ENCODE measurements at regions not wholly inside any gene's neighbourhood (a gene's known extent, or its start where the extent isn't known, plus 50 kb on each side); places are given as distances from the start of the nearest gene placed in this dataset.

GRCh38 chr21:19124691-19125090 is 721.1 kb upstream of the TMPRSS15 start:
- Histone ChIP-seq H3K27me3 (ENCODE audit: control insufficient read depth, insufficient read depth, low read length) (no peaks in the 10 kb centered on the region), H3K36me3 (ENCODE audit: control insufficient read depth, insufficient read depth, low read length) (no peaks in the 10 kb centered on the region), H3K4me3 (ENCODE audit: low read depth, low read length) (no peak overlapping the region)
- no peak for TF ChIP-seq CTCF (IDR thresholded peaks at IDR 0.05; ENCODE audit: insufficient read depth, low read length, poor library complexity, severe bottlenecking)
- DNase-seq (ENCODE audit: low read depth): no peak

DNA sequence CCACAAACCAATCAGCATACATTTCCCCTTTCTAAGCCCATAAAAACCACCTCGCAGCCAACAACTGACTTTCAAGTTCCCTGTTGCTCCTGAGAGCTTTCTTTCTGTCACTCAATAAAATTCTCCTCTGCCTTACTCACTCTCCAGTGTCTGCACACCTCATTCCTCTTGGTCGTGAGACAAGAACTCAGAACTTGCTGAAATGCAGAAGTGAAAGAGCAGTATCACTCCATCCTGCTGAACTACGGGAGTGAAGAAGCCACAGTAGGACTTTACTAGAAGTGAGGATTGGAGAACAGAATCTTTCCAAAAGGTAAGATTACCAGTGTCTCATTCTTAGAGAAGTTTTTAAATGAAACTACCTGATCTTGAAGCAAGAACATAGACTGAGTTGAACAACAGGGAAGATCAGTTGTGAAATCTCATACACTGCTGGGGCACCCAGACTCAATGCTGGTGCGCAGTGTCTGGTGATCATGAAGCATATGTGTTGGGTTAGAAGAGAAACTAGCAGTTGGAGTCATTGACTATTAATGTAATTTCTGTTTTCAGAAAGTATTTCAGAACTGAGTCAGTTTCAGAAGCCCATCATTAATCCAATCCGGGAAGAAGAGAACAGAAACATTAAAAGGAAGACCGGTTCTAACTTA is 726.9 kb upstream of the TMPRSS15 start:
- Histone ChIP-seq H3K36me3 (ENCODE audit: control insufficient read depth, insufficient read depth, low read length) (no peaks in the 10 kb centered on the region), H3K4me3 (ENCODE audit: low read depth, low read length) (no peak overlapping the region)

DNA sequence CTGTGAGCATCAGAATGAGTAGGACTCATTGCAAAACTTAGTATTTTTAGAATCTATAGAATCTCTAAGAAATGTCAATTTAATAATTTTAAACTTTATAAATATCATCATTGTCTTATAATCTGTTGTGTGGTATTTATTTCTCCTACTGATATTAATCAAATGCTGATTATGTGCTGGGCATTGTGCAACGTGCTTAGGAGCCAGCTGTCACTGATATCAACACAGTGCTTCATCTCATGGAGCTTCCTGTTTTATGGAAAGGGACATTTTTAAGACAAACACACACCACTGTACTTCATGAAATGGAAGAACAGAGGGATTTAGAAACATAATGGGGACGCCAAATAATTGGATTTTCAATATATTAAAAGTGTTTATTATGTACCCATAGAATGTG is 737.9 kb upstream of the TMPRSS15 start:
- TF ChIP-seq CTCF (IDR thresholded peaks at IDR 0.05; ENCODE audit: insufficient read depth, low read length, poor library complexity, severe bottlenecking): no peak
- no peak for DNase-seq (ENCODE audit: low read depth)
- no peak overlapping the region for H3K4me3 ChIP-seq (ENCODE audit: low read depth, low read length)
- no peaks in the 10 kb centered on the region for H3K27me3 ChIP-seq (ENCODE audit: control insufficient read depth, insufficient read depth, low read length)
- no peaks in the 10 kb centered on the region for H3K36me3 ChIP-seq (ENCODE audit: control insufficient read depth, insufficient read depth, low read length)

More for the DNA sequence above, 726.9 kb upstream of the TMPRSS15 start:
- no peak for TF ChIP-seq CTCF (IDR thresholded peaks at IDR 0.05; ENCODE audit: insufficient read depth, low read length, poor library complexity, severe bottlenecking)
- no peak for DNase-seq (ENCODE audit: low read depth)
- no peaks in the 10 kb centered on the region for H3K27me3 ChIP-seq (ENCODE audit: control insufficient read depth, insufficient read depth, low read length)

GRCh38 chr21:19145682-19146293 is 742.2 kb upstream of the TMPRSS15 start:
- no peak for DNase-seq (ENCODE audit: low read depth)

GRCh38 chr21:19148056-19148455 is 744.5 kb upstream of the TMPRSS15 start:
- Histone ChIP-seq H3K36me3 (ENCODE audit: control insufficient read depth, insufficient read depth, low read length) (no peaks in the 10 kb centered on the region), H3K27me3 (ENCODE audit: control insufficient read depth, insufficient read depth, low read length) (no peaks in the 10 kb centered on the region), H3K4me3 (ENCODE audit: low read depth, low read length) (no peak overlapping the region)
- no peak for DNase-seq (ENCODE audit: low read depth)
- no peak for TF ChIP-seq CTCF (IDR thresholded peaks at IDR 0.05; ENCODE audit: insufficient read depth, low read length, poor library complexity, severe bottlenecking)

More at GRCh38 chr21:19145682-19146293, 742.2 kb upstream of the TMPRSS15 start:
- H3K27me3 ChIP-seq (ENCODE audit: control insufficient read depth, insufficient read depth, low read length): no peaks in the 10 kb centered on the region
- no peak for TF ChIP-seq CTCF (IDR thresholded peaks at IDR 0.05; ENCODE audit: insufficient read depth, low read length, poor library complexity, severe bottlenecking)
- H3K4me3 ChIP-seq (ENCODE audit: low read depth, low read length): no peak overlapping the region
- H3K36me3 ChIP-seq (ENCODE audit: control insufficient read depth, insufficient read depth, low read length): no peaks in the 10 kb centered on the region

DNA sequence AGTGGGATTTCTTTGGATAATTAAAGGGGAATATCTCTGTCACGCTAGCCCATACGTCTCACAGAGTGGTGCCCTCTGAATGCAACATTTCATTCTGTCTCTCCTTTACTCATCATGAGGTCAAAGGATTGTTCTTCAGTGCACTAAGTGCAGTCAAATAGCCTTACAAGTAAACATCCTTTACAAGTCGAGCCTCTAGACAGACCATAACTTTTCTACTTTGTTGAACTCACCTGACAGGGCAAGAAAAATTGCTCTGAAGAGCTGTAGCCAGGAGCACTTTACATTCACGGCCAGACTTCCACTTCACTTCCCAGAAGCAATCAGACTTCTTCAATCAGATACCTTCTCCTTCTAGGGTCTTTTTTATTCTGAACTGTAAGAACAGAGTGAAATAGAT is 768.0 kb upstream of the TMPRSS15 start:
- no peak for DNase-seq (ENCODE audit: low read depth)
- Histone ChIP-seq H3K4me3 (ENCODE audit: low read depth, low read length) (no peak overlapping the region), H3K27me3 (ENCODE audit: control insufficient read depth, insufficient read depth, low read length) (no peaks in the 10 kb centered on the region), H3K36me3 (ENCODE audit: control insufficient read depth, insufficient read depth, low read length) (no peaks in the 10 kb centered on the region)
- TF ChIP-seq CTCF (IDR thresholded peaks at IDR 0.05; ENCODE audit: insufficient read depth, low read length, poor library complexity, severe bottlenecking): no peak
